GM12801 (cell line): ENCODE measurements at regions not wholly inside any gene's neighbourhood (a gene's known extent, or its start where the extent isn't known, plus 50 kb on each side); places are given as distances from the start of the nearest gene placed in this dataset.

Experiments
- TF ChIP-seq, protein P1 (sequence below): IDR thresholded peaks from one replicate; pipeline ENCODE4 v1.5.1; 2011; ENCODE audit warnings: control low read depth; ENCODE audit not compliant: insufficient read length; ENCODE audit errors: extremely low read depth

DNA sequence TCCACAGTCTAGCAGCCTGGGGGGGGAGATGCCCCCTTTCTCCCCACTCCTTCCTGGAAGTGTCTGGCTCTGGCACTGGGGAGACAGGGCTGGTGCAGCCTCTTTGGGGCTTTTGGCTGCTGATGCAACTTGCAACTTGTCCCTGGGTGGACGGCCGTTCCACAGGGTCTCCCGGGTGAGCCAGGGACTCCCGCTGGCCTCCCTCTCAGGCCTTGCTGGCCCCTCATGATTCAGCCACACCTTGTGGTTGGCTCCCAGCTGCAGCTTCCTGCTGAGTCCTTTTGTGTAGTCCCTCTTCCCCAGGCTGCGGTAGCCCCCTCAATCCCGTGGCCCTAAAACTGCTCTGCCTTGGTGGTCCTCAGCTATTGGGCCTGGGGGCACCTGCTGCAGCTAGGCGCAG is 283.5 kb downstream of the PBX3 start:
- TF ChIP-seq, protein P1, sequence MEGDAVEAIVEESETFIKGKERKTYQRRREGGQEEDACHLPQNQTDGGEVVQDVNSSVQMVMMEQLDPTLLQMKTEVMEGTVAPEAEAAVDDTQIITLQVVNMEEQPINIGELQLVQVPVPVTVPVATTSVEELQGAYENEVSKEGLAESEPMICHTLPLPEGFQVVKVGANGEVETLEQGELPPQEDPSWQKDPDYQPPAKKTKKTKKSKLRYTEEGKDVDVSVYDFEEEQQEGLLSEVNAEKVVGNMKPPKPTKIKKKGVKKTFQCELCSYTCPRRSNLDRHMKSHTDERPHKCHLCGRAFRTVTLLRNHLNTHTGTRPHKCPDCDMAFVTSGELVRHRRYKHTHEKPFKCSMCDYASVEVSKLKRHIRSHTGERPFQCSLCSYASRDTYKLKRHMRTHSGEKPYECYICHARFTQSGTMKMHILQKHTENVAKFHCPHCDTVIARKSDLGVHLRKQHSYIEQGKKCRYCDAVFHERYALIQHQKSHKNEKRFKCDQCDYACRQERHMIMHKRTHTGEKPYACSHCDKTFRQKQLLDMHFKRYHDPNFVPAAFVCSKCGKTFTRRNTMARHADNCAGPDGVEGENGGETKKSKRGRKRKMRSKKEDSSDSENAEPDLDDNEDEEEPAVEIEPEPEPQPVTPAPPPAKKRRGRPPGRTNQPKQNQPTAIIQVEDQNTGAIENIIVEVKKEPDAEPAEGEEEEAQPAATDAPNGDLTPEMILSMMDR, result no peak

DNA sequence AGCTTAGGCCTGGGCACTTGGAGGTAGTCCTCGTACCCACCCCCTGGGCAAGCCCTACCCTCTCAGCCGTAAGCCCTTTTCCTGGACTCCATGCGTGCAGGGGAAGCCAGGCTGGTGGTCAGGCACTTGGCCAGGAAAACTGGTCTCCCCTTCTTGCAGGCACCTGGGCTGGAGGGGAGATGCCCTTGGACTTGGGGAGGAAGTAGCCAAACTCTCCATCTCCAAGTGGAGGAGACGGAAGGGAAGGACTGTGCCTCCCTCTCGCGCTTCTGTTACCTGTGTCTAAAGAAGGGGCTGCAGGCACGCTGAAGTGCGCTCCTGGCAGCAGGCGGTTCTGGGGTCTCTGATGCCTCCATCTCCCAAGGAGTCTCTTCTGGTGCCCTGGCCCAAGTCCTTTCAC is 283.9 kb downstream of the PBX3 start:
- TF ChIP-seq, protein P1, result no peak

DNA sequence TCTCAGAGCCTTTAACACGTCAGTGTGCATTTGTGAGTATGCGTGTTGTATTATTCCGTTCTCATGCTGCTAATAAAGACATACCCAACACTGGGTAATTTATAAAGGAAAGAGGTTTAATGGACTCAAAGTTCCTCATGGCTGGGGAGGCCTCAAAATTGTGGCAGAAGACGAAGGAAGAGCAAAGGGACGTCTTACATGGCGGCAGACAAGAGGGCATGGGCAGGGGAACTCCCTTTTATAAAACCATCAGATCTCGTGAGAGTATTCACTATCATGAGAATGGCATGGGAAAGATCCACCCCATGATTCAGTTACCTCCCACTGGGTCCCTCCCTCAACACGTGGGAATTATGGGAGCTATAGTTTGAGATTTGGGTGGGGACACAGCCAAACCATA is 285.0 kb downstream of the PBX3 start:
- TF ChIP-seq, protein P1, result no peak

DNA sequence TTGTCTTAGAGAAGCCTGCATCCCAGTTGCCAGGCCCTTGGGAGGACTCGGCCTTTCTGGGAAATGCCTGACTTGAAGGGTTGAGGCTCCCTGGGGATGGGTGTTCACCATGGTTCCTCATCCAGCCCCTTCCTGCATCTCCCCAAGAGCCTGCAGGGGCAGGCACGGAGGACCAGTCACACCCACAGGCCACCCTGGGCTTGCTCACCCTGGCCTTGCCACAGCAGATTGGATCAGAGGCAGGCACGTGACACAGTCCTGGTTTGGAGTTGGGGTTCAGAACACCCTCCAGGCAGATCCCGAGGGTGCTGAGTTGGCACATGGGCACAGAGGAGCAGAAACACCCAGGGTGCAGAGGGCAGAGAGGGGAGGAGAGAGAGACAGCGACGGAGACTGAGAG is 286.1 kb downstream of the PBX3 start:
- TF ChIP-seq, protein P1, result no peak

DNA sequence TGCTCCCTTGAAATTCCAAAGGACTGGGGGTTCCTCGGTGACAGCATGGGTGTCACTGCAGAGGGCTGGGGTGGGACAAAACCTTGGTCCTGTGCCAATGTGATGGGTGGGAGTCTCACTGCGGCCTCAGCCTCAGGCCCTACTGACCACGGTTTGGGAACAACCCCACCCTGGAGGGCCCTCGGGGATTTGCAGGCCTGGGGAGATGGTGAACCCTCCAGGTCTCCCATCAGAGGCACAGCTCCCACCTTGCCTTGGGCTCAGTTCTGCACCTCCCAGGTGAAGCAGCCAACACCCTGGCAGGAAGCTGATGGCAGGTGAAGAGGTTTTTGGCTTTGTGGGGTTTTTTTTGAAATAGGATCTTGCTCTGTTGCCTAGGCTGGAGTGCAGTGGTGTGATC is 286.8 kb downstream of the PBX3 start:
- TF ChIP-seq, protein P1, result no peak

DNA sequence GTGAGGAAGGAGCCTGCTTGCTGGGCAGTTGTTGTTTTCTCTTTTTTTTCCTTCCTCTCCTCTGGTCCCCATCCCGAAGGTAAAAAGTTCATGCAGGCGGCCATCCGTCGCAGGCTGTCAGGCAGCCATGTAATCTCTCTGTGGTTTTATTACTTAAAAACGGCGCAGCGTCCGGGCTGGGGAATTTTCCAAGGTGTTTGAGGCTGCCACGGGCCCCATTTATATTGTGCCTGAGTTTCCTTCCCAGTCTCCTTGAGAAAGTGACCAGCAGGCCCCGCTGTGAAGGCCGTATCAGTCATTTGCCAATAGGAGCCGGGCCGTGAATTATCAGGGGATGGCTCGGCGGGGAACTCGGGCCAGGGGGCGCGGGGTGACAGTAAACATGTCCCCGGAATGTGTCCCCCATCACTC is 289.7 kb downstream of the PBX3 start:
- TF ChIP-seq, protein P1, result no peak

DNA sequence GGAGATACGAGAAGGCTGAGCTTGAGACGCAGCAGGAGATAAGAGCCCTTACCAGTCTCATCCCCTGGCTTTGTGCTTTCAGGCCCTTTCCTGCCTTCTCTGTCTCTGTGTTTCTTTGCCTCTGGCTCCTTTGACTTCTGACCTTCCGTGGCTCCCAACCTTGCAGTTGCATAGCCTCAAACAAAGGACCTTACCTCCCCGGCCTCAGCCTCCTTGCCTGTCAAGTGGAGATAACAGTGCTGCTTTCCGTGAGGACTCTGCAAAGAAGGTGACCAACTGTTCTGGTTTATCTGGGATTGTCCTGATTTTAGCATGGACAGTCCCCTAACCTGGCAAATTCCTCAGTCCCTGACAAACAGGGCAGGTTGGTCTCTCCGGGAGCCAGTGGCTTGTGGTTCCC is 287.8 kb upstream of the MVB12B start:
- TF ChIP-seq, protein P1, result no peak

DNA sequence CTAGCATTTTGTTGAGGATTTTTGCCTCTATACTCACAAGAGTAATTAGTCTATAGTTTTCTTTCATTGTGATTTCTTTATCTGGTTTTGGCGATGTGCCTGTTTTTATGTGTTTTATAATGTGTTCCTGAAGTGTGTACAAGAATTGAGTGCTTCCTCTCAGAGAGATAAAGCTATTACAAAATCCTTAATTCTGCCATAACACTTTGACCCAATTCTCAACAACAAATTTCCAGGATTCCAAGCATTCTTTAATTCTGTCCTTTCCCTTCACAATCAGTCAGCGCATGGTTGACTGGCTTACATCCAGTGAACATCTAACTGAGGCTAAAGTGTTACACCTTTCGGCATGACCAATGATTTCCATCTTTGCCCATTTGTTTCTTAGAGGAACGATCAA is 282.9 kb upstream of the MVB12B start:
- TF ChIP-seq, protein P1, result no peak
